ENCODE measurements at regions not wholly inside any gene's neighbourhood (a gene's known extent, or its start where the extent isn't known, plus 50 kb on each side); places are given as distances from the start of the nearest gene placed in this dataset.

GRCh38 chr9:19995619-19996018 is 206.8 kb upstream of the SLC24A2 start:
- Histone ChIP-seq H3K4me3 (ENCODE audit: low read length) (no peak overlapping the region), H3K36me3 (ENCODE audit: insufficient read depth, low read length) (no peaks in the 10 kb centered on the region), H3K9me3 (ENCODE audit: control insufficient read depth in 1 of 2, insufficient read depth in 1 of 2, low read length in 2 of 2) (no peaks in the 10 kb centered on the region), H3K27me3 (ENCODE audit: control insufficient read depth in 1 of 2, insufficient read depth in 2 of 2, low read length in 2 of 2) (no peaks in the 10 kb centered on the region), H3K27ac (ENCODE audit: low read depth in 1 of 2, low read length in 2 of 2) (no peak overlapping the region), H3K4me1 (ENCODE audit: insufficient read depth, low read length) (peaks cover 7% of the 10 kb centered on the region)
- Mint-ChIP-seq H3K4me1 (ENCODE audit: low read depth) (peaks cover 12% of the 10 kb centered on the region), H3K27ac (no peak overlapping the region), H3K27me3 (no peaks in the 10 kb centered on the region), H3K9me3 (peaks cover 6% of the 10 kb centered on the region), H3K4me3 (no peak overlapping the region), H3K36me3 (ENCODE audit: low read depth) (peaks cover 4% of the 10 kb centered on the region)
- DNase-seq (no peak), ATAC-seq (ENCODE audit: poor library complexity) (no peak)
- intact Hi-C loops (cut with DNase I, micrococcal nuclease), result no loop called here
- no peak for TF ChIP-seq CTCF (IDR thresholded peaks at IDR 0.05)
- POLR2A ChIA-PET, result no interaction called here
- CTCF ChIA-PET, result no interaction called here

GRCh38 chr9:19994296-19994695 is 205.5 kb upstream of the SLC24A2 start:
- DNase-seq (no peak), ATAC-seq (ENCODE audit: poor library complexity) (no peak)
- CTCF ChIA-PET, result no interaction called here
- Mint-ChIP-seq H3K4me1 (ENCODE audit: low read depth) (peaks cover 8% of the 10 kb centered on the region), H3K4me3 (no peak overlapping the region), H3K9me3 (peaks cover 6% of the 10 kb centered on the region), H3K36me3 (ENCODE audit: low read depth) (peaks cover 4% of the 10 kb centered on the region), H3K27ac (no peak overlapping the region), H3K27me3 (no peaks in the 10 kb centered on the region)
- intact Hi-C loops (cut with DNase I, micrococcal nuclease), result no loop called here
- peaks cover 3% of the 10 kb centered on the region for H3K4me1 ChIP-seq (ENCODE audit: insufficient read depth, low read length)
- H3K4me3 ChIP-seq (ENCODE audit: low read length), result no peak overlapping the region
- H3K27me3 ChIP-seq (ENCODE audit: control insufficient read depth in 1 of 2, insufficient read depth in 2 of 2, low read length in 2 of 2), result no peaks in the 10 kb centered on the region
- POLR2A ChIA-PET, result no interaction called here
- TF ChIP-seq CTCF (IDR thresholded peaks at IDR 0.05), result no peak
- H3K36me3 ChIP-seq (ENCODE audit: insufficient read depth, low read length), result no peaks in the 10 kb centered on the region
- no peaks in the 10 kb centered on the region for H3K9me3 ChIP-seq (ENCODE audit: control insufficient read depth in 1 of 2, insufficient read depth in 1 of 2, low read length in 2 of 2)
- no peak overlapping the region for H3K27ac ChIP-seq (ENCODE audit: low read depth in 1 of 2, low read length in 2 of 2)

- Mint-ChIP-seq H3K9me3 (peaks cover 3% of the 10 kb centered on the region), H3K4me3 (no peak overlapping the region), H3K27ac (no peak overlapping the region), H3K36me3 (ENCODE audit: low read depth) (peaks cover 4% of the 10 kb centered on the region), H3K4me1 (ENCODE audit: low read depth) (peaks cover 5% of the 10 kb centered on the region), H3K27me3 (no peaks in the 10 kb centered on the region)
- Histone ChIP-seq H3K4me1 (ENCODE audit: insufficient read depth, low read length) (no peaks in the 10 kb centered on the region), H3K27ac (ENCODE audit: low read depth in 1 of 2, low read length in 2 of 2) (no peak overlapping the region), H3K36me3 (ENCODE audit: insufficient read depth, low read length) (no peaks in the 10 kb centered on the region), H3K27me3 (ENCODE audit: control insufficient read depth in 1 of 2, insufficient read depth in 2 of 2, low read length in 2 of 2) (no peaks in the 10 kb centered on the region), H3K4me3 (ENCODE audit: low read length) (no peak overlapping the region), H3K9me3 (ENCODE audit: control insufficient read depth in 1 of 2, insufficient read depth in 1 of 2, low read length in 2 of 2) (no peaks in the 10 kb centered on the region)
- no peak for TF ChIP-seq CTCF (IDR thresholded peaks at IDR 0.05)
- ATAC-seq (ENCODE audit: poor library complexity) (no peak), DNase-seq (no peak)
- ChIA-PET POLR2A (no interaction called here), CTCF (no interaction called here)
- intact Hi-C loops (cut with DNase I, micrococcal nuclease), result no loop called here
Measured at GRCh38 chr9:19992556-19992955, 203.7 kb upstream of the SLC24A2 start.
